H7 (cell line): ENCODE measurements at regions not wholly inside any gene's neighbourhood (a gene's known extent, or its start where the extent isn't known, plus 50 kb on each side); places are given as distances from the start of the nearest gene placed in this dataset.
A peak's percentile ranks its signal among the peaks of the same experiment; 100 is the strongest.
"Not testable (repeated sequence)": the region's sequence is repeated elsewhere in the genome, so short reads cannot be mapped to it uniquely, and the experiment has no call there.

Experiments
- DNase-seq: peaks from one replicate; pipeline ENCODE4 v3.0.0; 2012
- H3K27me3 ChIP-seq: 2 replicates; pipeline ENCODE4 v1.6.0; 2011; ENCODE audit warnings: mild to moderate bottlenecking, low read length; ENCODE audit not compliant: control insufficient read depth, insufficient read depth
- H3K36me3 ChIP-seq: replicated peaks from 2 replicates; pipeline ENCODE4 v1.5.1; 2011; ENCODE audit warnings: low read length; ENCODE audit not compliant: control insufficient read depth, insufficient read depth
- H3K4me3 ChIP-seq: 2 replicates; pipeline ENCODE4 v1.5.1; 2011; ENCODE audit warnings: low read depth, mild to moderate bottlenecking, control low read depth, low read length, moderate library complexity; ENCODE audit not compliant: insufficient read depth

GRCh38 chr14:21880918-21881317 lies 207.3 kb upstream of the OR4E1 start:
- Histone ChIP-seq H3K4me3 (no peak overlapping the region), H3K27me3 (no peaks in the 10 kb centered on the region; the same call in 1 of the 2 replicates), H3K36me3 (no peaks in the 10 kb centered on the region)
- DNase-seq = no peak

- no peak for DNase-seq
- no peaks in the 10 kb centered on the region; the same call in 1 of the 2 replicates for H3K27me3 ChIP-seq
- H3K36me3 ChIP-seq = no peaks in the 10 kb centered on the region
- H3K4me3 ChIP-seq = no peak overlapping the region
These were observed 202.2 kb upstream of the OR4E1 start for GRCh38 chr14:21875791-21876190.

- Histone ChIP-seq H3K36me3 (no peaks in the 10 kb centered on the region), H3K4me3 (no peak overlapping the region), H3K27me3 (no peaks in the 10 kb centered on the region; the same call in 1 of the 2 replicates)
- no peak for DNase-seq
These were observed 201.3 kb upstream of the OR4E1 start for GRCh38 chr14:21874946-21875345.

- H3K27me3 ChIP-seq = no peaks in the 10 kb centered on the region; the same call in 1 of the 2 replicates
- no peak for DNase-seq
- H3K36me3 ChIP-seq = no peaks in the 10 kb centered on the region
- H3K4me3 ChIP-seq = no peak overlapping the region
These were observed 200.5 kb upstream of the OR4E1 start for GRCh38 chr14:21874167-21874566.

- no peak overlapping the region for H3K4me3 ChIP-seq
- peak; percentile 44 for DNase-seq
- no peaks in the 10 kb centered on the region for H3K36me3 ChIP-seq
- H3K27me3 ChIP-seq = no peaks in the 10 kb centered on the region; the same call in 1 of the 2 replicates
These were observed 194.9 kb upstream of the OR4E1 start for GRCh38 chr14:21868442-21869046.

- Histone ChIP-seq H3K4me3 (no peak overlapping the region), H3K36me3 (no peaks in the 10 kb centered on the region), H3K27me3 (no peaks in the 10 kb centered on the region; the same call in 1 of the 2 replicates)
- no peak for DNase-seq
These were observed 193.9 kb upstream of the OR4E1 start for GRCh38 chr14:21867541-21867940.

- H3K27me3 ChIP-seq = peaks cover 3% of the 10 kb centered on the region; the same call in 1 of the 2 replicates
- H3K36me3 ChIP-seq = no peaks in the 10 kb centered on the region
- no peak overlapping the region for H3K4me3 ChIP-seq
- no peak for DNase-seq
These were observed 192.9 kb upstream of the OR4E1 start for GRCh38 chr14:21866479-21866878.

GRCh38 chr14:21863289-21863688 lies 189.7 kb upstream of the OR4E1 start:
- no peak overlapping the region for H3K4me3 ChIP-seq
- peaks cover 3% of the 10 kb centered on the region; the same call in 1 of the 2 replicates for H3K27me3 ChIP-seq
- DNase-seq = no peak
- no peaks in the 10 kb centered on the region for H3K36me3 ChIP-seq

- Histone ChIP-seq H3K36me3 (no peaks in the 10 kb centered on the region), H3K27me3 (peaks cover 3% of the 10 kb centered on the region; the same call in 1 of the 2 replicates), H3K4me3 (no peak overlapping the region)
- DNase-seq = no peak
These were observed 187.5 kb upstream of the OR4E1 start for GRCh38 chr14:21861153-21861552.

- Histone ChIP-seq H3K36me3 (no peaks in the 10 kb centered on the region), H3K4me3 (no peak overlapping the region), H3K27me3 (peaks cover 3% of the 10 kb centered on the region; the same call in 1 of the 2 replicates)
- DNase-seq = peak; percentile 22
These were observed 186.6 kb upstream of the OR4E1 start for GRCh38 chr14:21860172-21860571.

GRCh38 chr14:21852775-21853174 lies 179.2 kb upstream of the OR4E1 start:
- Histone ChIP-seq H3K4me3 (no peak overlapping the region), H3K27me3 (no peaks in the 10 kb centered on the region; the same call in 1 of the 2 replicates), H3K36me3 (no peaks in the 10 kb centered on the region)
- DNase-seq = no peak

- Histone ChIP-seq H3K27me3 (no peaks in the 10 kb centered on the region; the same call in 1 of the 2 replicates), H3K4me3 (no peak overlapping the region), H3K36me3 (no peaks in the 10 kb centered on the region)
- peak; percentile 22 for DNase-seq
These were observed 178.5 kb upstream of the OR4E1 start for GRCh38 chr14:21852061-21852664.

GRCh38 chr14:21846902-21847301 lies 173.3 kb upstream of the OR4E1 start:
- not testable (repeated sequence) for H3K4me3 ChIP-seq, DNase-seq, H3K27me3 ChIP-seq, H3K36me3 ChIP-seq

- H3K27me3 ChIP-seq = peaks cover 5% of the 10 kb centered on the region; the same call in 1 of the 2 replicates
- H3K36me3 ChIP-seq = no peaks in the 10 kb centered on the region
- H3K4me3 ChIP-seq = no peak overlapping the region
- peak; percentile 14 for DNase-seq
These were observed 172.7 kb upstream of the OR4E1 start for GRCh38 chr14:21846227-21846885.

GRCh38 chr14:21840765-21841164 lies 167.1 kb upstream of the OR4E1 start:
- Histone ChIP-seq H3K4me3 (no peak overlapping the region), H3K36me3 (no peaks in the 10 kb centered on the region), H3K27me3 (peaks cover 5% of the 10 kb centered on the region; the same call in 1 of the 2 replicates)
- DNase-seq = peak; percentile 19
